ENCODE measurements at regions not wholly inside any gene's neighbourhood (a gene's known extent, or its start where the extent isn't known, plus 50 kb on each side); places are given as distances from the start of the nearest gene placed in this dataset.
"Not testable (repeated sequence)": the region's sequence is repeated elsewhere in the genome, so short reads cannot be mapped to it uniquely, and the experiment has no call there.

- DNase-seq, result no peak
These were observed 257.0 kb downstream of the TTC32 start for GRCh38 chr2:19644763-19645162.

GRCh38 chr2:19643117-19643518, 258.7 kb downstream of the TTC32 start:
- DNase-seq, result no peak

GRCh38 chr2:19642501-19642900, 259.3 kb downstream of the TTC32 start:
- no peak for DNase-seq

GRCh38 chr2:19635951-19636510, 265.8 kb downstream of the TTC32 start:
- DNase-seq, result no peak

- DNase-seq, result no peak
These were observed 269.3 kb downstream of the TTC32 start for GRCh38 chr2:19632403-19632991.

GRCh38 chr2:19631871-19632270, 269.9 kb downstream of the TTC32 start:
- DNase-seq, result no peak

GRCh38 chr2:19630921-19631320, 270.9 kb downstream of the TTC32 start:
- DNase-seq, result no peak

GRCh38 chr2:19627359-19627758, 268.9 kb upstream of the OSR1 start:
- DNase-seq, result no peak

- no peak for DNase-seq
These were observed 265.1 kb upstream of the OSR1 start for GRCh38 chr2:19623488-19623887.

GRCh38 chr2:19617257-19617848, 258.9 kb upstream of the OSR1 start:
- no peak for DNase-seq

- not testable (repeated sequence) for DNase-seq
These were observed 257.0 kb upstream of the OSR1 start for GRCh38 chr2:19615402-19615801.

GRCh38 chr2:19614066-19614465, 255.6 kb upstream of the OSR1 start:
- no peak for DNase-seq

GRCh38 chr2:19611491-19612332, 253.3 kb upstream of the OSR1 start:
- DNase-seq, result no peak

- no peak for DNase-seq
These were observed 250.8 kb upstream of the OSR1 start for GRCh38 chr2:19609266-19609665.

GRCh38 chr2:19607931-19608771, 249.7 kb upstream of the OSR1 start:
- DNase-seq, result no peak

GRCh38 chr2:19607400-19607799, 249.0 kb upstream of the OSR1 start:
- no peak for DNase-seq

- DNase-seq, result no peak
These were observed 242.6 kb upstream of the OSR1 start for GRCh38 chr2:19600982-19601381.

- no peak for DNase-seq
These were observed 242.1 kb upstream of the OSR1 start for GRCh38 chr2:19600506-19600905.

GRCh38 chr2:19598971-19599370, 240.5 kb upstream of the OSR1 start:
- DNase-seq, result no peak

- no peak for DNase-seq
These were observed 233.8 kb upstream of the OSR1 start for GRCh38 chr2:19592197-19592596.

GRCh38 chr2:19589791-19590190, 231.4 kb upstream of the OSR1 start:
- DNase-seq, result no peak

- no peak for DNase-seq
These were observed 222.4 kb upstream of the OSR1 start for GRCh38 chr2:19580830-19581229.

- DNase-seq, result no peak
These were observed 221.8 kb upstream of the OSR1 start for GRCh38 chr2:19580264-19580663.
